ENCODE measurements at regions not wholly inside any gene's neighbourhood (a gene's known extent, or its start where the extent isn't known, plus 50 kb on each side); places are given as distances from the start of the nearest gene placed in this dataset.
A peak's percentile ranks its signal among the peaks of the same experiment; 100 is the strongest.

DNA sequence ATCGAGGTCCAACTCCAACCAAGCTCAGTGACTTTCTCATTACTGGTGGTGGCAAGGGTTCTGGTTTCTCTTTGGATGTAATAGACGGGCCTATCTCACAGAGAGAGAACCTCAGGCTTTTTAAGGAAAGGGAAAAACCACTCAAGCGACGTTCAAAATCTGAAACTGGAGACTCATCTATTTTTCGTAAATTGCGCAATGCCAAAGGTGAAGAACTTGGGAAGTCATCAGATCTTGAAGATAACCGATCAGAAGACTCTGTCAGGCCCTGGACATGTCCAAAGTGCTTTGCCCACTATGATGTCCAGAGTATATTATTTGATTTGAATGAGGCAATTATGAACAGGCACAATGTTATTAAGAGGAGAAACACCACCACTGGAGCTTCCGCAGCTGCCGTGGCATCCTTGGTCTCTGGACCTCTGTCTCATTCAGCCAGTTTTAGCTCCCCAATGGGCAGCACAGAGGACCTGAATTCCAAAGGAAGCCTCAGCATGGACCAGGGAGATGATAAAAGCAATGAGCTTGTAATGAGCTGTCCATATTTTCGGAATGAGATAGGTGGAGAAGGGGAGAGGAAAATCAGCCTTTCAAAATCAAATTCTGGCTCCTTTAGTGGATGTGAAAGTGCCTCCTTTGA, 343.5 kb upstream of the RGS6 start:
- H3K9me3 ChIP-seq: no peaks in the 10 kb centered on the region
- WGBS, 5 donors: 95 to 97% (median 96%) methylated on average over 10 of the region's 10 CpGs
- no peak overlapping the region for H3K4me3 ChIP-seq
- no peak overlapping the region for H3K27ac ChIP-seq
- H3K4me1 ChIP-seq: peaks cover 8 to 78% (median 31%) of the 10 kb centered on the region in 6 donors
- no peaks in the 10 kb centered on the region for H3K27me3 ChIP-seq (replicated peaks in 1 of 7)
- TF ChIP-seq, protein P1, sequence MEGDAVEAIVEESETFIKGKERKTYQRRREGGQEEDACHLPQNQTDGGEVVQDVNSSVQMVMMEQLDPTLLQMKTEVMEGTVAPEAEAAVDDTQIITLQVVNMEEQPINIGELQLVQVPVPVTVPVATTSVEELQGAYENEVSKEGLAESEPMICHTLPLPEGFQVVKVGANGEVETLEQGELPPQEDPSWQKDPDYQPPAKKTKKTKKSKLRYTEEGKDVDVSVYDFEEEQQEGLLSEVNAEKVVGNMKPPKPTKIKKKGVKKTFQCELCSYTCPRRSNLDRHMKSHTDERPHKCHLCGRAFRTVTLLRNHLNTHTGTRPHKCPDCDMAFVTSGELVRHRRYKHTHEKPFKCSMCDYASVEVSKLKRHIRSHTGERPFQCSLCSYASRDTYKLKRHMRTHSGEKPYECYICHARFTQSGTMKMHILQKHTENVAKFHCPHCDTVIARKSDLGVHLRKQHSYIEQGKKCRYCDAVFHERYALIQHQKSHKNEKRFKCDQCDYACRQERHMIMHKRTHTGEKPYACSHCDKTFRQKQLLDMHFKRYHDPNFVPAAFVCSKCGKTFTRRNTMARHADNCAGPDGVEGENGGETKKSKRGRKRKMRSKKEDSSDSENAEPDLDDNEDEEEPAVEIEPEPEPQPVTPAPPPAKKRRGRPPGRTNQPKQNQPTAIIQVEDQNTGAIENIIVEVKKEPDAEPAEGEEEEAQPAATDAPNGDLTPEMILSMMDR (IDR thresholded peaks at IDR 0.05 in 8 of 11, conservative IDR thresholded peaks at IDR 0.05 in 3 of 11): no peak
- TF ChIP-seq POLR2AphosphoS5 (IDR thresholded peaks at IDR 0.05): no peak
- no peak for TF ChIP-seq POLR2A (IDR thresholded peaks at IDR 0.05)
- no peak for DNase-seq
- peaks cover 0 to 23% (median 4%) of the 10 kb centered on the region in 6 donors for H3K36me3 ChIP-seq
- intact Hi-C loops (cut with DNase I; ENCODE audit: low total_unique reads): no loop called here

DNA sequence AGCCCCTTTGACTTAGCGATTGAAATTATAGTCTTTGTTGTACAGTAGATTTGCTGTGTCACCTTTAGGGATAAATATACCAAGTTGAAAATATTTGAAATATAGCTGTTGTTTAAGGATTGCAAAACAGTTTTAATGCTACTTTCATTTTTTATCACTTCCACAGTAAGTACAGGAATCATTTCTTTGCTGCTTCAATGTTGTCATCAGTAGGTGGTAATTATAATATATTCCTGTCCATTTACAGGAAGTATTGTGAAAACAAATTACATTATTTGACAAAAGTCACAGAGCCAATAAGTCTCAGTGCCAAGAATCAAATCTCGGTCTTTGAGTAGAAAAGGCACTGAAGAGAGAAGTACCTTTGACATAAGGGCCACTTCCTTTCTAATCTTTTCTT, 342.6 kb upstream of the RGS6 start:
- no peak overlapping the region for H3K4me3 ChIP-seq
- no peak for DNase-seq
- H3K4me1 ChIP-seq: peaks cover 8 to 79% (median 31%) of the 10 kb centered on the region in 6 donors
- intact Hi-C loops (cut with DNase I; ENCODE audit: low total_unique reads): no loop called here
- no peaks in the 10 kb centered on the region for H3K9me3 ChIP-seq
- no peaks in the 10 kb centered on the region for H3K27me3 ChIP-seq (replicated peaks in 1 of 7)
- TF ChIP-seq POLR2AphosphoS5 (IDR thresholded peaks at IDR 0.05) (no peak), POLR2A (IDR thresholded peaks at IDR 0.05) (no peak)
- TF ChIP-seq, protein P1 (IDR thresholded peaks at IDR 0.05 in 8 of 11, conservative IDR thresholded peaks at IDR 0.05 in 3 of 11): no peak
- H3K27ac ChIP-seq: no peak overlapping the region
- 65 to 78% (median 75%) methylated on average over 2 of the region's 2 CpGs for WGBS, 5 donors
- peaks cover 0 to 24% (median 4%) of the 10 kb centered on the region in 6 donors for H3K36me3 ChIP-seq

DNA sequence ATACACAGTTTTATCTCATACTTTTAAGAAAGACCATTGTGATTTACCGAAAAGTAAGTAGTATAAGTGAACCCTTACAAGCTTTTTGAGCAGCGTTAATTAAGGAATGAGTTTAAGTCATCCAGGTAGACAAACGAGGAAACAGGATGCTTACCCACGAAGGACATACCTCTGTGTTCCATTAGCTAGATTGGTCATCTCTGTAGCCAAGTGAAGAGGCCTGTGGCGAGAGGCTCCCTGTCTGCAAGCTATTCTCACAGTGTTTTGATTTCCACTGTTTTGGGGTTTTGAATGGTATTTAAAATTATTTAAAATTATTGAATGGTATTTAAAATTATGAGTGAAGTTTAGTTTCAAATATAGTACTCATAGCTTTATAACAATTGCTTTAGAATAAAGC, 342.1 kb upstream of the RGS6 start:
- Histone ChIP-seq H3K9me3 (no peaks in the 10 kb centered on the region), H3K36me3 (peaks cover 0 to 24% (median 4%) of the 10 kb centered on the region in 6 donors), H3K4me3 (no peak overlapping the region), H3K4me1 (peaks cover 11 to 82% (median 34%) of the 10 kb centered on the region in 6 donors), H3K27me3 (replicated peaks in 1 of 7) (no peaks in the 10 kb centered on the region), H3K27ac (no peak overlapping the region)
- 82 to 88% (median 84%) methylated on average over 5 of the region's 5 CpGs for WGBS, 5 donors
- TF ChIP-seq, protein P1 (IDR thresholded peaks at IDR 0.05 in 8 of 11, conservative IDR thresholded peaks at IDR 0.05 in 3 of 11): no peak
- no peak for TF ChIP-seq POLR2A (IDR thresholded peaks at IDR 0.05)
- no peak for TF ChIP-seq POLR2AphosphoS5 (IDR thresholded peaks at IDR 0.05)
- intact Hi-C loops (cut with DNase I; ENCODE audit: low total_unique reads): no loop called here
- DNase-seq: no peak

DNA sequence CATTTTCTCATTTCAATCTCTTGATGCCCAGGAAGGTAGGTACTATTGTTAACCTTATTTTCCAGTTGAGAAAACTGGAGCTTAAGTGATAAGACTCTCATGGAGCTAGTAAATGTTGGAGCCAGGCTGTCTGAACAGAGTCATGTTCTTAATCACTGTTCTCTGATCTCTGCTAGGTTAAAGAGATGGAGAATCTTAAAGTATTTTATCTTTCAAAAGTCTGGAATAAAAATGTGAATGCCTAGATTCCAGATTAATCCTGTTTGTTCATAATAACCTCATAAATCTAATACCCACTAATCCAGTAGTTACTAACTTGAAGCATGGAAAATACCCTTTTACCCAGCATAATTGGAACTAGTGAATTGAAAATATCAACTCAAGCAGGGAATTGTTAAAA, 341.0 kb upstream of the RGS6 start:
- peaks cover 0 to 24% (median 4%) of the 10 kb centered on the region in 6 donors for H3K36me3 ChIP-seq
- peaks cover 11 to 82% (median 32%) of the 10 kb centered on the region in 6 donors for H3K4me1 ChIP-seq
- DNase-seq: no peak
- TF ChIP-seq POLR2A (IDR thresholded peaks at IDR 0.05) (no peak), POLR2AphosphoS5 (IDR thresholded peaks at IDR 0.05) (no peak)
- TF ChIP-seq, protein P1 (IDR thresholded peaks at IDR 0.05 in 8 of 11, conservative IDR thresholded peaks at IDR 0.05 in 3 of 11): no peak
- H3K27me3 ChIP-seq (replicated peaks in 1 of 7): no peaks in the 10 kb centered on the region
- intact Hi-C loops (cut with DNase I; ENCODE audit: low total_unique reads): no loop called here
- peak overlapping the region in 2 of 8 donors; percentile 54 to 60 for H3K27ac ChIP-seq
- no peaks in the 10 kb centered on the region for H3K9me3 ChIP-seq
- no peak overlapping the region for H3K4me3 ChIP-seq
